Posterior vena cava (tissue), 2 donors: ENCODE measurements at regions not wholly inside any gene's neighbourhood (a gene's known extent, or its start where the extent isn't known, plus 50 kb on each side); places are given as distances from the start of the nearest gene placed in this dataset.
A peak's percentile ranks its signal among the peaks of the same experiment; 100 is the strongest.
"Not testable (repeated sequence)": the region's sequence is repeated elsewhere in the genome, so short reads cannot be mapped to it uniquely, and the experiment has no call there.

Source experiments
- DNase-seq: peaks from one replicate; pipeline ENCODE4 v3.0.0-alpha.2; 2020; ENCODE audit warnings: low spot score
- intact Hi-C, 2 donors: fragments of 100-400 bp; cut with DNase I; formaldehyde crosslinking; loops; one replicate each; pipeline versions ENCODE4 v1.14.1 to v1.14.2; 2022 to 2023
- donor health status: DM: yes; HTN: yes; CAD: no.
- donor health status: DM: yes; HTN: yes; CAD: no.

DNA sequence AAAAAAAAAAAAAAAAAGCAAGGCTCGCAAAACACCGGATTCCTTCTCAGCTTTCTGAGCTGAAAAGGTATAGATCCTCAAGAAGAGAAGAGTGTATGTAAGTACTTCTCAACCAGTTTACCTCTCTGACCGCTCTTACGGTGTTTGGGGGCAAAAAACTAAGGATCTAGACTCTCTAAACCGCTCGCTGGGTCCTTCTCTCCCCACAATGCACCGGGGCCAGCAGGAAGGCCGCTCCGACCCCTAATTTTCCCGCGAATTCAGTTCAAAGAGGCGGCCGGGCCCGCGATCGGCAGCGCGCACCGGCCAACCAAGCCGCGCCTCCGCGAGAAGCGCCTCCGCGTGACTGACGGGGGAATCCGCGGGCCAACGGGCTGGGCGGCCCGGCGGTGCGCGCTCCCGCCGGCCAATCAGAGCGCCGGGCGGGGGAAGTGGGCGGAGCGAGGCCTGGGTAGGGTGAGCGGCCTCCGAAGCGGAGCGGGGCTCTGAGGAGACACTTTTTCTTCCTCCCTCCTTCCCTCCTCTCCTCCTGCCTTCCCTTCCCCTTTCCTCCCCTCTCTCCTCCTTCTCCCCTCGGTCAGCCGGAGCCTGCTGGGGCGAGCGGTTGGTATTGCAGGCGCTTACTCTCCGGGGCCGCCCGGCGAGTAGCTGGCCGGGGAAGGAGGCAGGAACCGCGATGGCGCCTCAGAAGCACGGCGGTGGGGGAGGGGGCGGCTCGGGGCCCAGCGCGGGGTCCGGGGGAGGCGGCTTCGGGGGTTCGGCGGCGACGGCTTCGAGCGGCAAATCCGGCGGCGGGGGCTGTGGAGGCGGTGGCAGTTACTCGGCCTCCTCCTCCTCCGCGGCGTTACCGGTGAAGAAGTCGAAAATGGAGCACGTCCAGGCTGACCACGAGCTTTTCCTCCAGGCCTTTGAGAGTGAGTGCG lies 93.0 kb downstream of the CRLF3 start:
- DNase-seq, result peak; percentile 95
- intact Hi-C loops, result not testable (repeated sequence)

DNA sequence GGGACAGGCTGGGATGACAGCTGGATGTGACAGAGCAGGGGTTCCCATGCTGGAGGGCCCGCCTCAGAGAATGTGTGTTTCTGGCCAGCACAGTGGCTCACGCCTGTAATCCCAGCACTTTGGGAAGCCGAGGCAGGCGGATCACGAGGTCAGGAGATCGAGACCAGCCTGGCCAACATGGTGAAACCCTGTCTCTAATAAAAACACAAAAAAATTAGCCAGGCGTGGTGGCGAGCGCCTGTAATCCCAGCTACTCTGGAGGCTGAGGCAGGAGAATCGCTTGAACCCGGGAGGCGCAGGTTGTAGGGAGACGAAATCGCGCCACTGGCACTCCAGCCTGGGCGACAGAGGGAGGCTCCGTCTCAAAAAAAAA lies 93.7 kb downstream of the CRLF3 start:
- intact Hi-C loops, result not testable (repeated sequence)
- DNase-seq, result peak; percentile 72

DNA sequence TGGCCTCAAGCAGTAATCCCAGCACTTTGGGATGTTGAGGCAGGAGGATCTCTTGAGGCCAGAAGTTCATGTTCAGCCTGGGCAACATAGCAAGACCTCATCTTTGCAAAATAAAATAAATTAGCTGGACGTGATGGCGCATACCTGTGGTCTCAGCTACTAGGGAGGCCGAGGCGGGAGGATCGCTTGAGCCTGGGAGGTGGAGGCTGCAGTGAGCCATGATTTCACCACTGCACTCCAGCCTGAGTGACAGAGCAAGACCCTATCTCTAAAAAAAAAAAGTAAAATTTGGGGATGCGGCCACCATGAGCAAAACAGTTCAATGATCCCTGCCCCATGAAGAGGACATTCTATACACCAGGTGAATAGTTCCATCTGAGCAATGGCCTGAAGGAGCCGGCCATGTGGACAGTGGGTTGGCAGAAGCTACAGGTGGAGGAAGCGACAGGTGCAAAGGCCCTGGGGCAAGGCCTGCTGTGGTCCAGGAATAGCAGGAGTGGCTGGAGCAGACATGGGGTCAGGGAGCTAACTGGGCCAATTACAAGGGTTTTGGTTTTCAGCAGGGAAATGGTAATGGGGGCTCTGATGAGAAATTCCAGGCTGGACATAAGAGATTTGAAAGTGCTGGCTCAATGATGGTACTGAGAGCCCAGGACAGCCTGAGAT lies 94.2 kb downstream of the CRLF3 start:
- peak; percentile 52 for DNase-seq
- intact Hi-C loops, result not testable (repeated sequence)

DNA sequence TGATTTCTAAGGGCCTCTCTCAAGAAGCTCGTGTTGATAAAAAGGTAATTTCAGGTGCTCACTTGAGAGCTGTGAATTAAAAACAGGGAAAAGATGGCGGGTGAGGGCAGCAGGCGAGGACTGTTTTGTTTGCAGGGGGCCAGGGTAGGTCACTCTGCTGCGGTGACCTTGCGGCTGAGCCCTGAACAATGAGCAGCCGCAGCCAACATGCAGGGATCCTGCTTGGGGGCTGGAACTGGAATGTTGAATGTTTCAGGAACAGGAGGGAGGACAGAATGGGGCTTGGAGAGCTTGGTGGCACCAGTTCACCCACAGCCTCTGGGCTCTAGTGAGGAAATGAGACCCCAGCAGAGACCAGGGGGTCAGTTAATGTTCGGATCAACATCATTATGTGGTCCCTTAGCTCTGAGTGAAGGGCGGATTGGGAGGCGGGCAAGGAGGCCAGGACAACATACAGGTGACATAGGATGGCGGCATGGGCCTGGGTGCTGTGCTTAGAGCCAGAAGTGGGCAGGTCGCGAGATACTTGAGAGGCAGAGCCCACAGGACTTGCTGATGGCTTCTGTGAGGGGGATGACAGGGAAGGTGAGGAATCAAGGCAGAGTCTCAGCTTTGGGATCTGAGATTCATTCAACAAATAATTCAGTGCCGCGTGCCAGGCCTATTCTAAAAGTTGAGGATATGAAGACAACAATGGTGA lies 94.9 kb downstream of the CRLF3 start:
- intact Hi-C loops, result not testable (repeated sequence)
- peak; percentile 16 for DNase-seq

DNA sequence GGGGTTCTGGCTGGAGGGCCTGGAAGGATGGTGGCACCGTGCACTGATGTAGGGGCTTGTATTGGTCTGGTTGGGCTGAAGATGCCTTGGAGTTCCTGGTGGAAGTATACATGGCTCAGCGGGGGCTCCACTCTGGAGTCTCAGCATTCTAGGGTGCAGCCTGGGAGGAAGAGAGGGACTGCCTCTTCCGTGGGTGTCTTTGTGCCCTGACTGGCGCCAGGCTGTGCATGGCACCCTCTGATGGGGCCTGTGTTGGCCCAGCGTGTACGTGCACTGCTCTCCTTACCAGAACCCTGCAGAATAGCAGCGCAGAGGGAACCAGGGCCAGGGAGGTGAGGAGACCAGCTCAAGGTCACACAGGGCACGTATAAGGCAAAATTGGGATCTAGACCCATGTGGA lies 97.0 kb downstream of the CRLF3 start:
- DNase-seq, intact Hi-C loops: not testable (repeated sequence)

DNA sequence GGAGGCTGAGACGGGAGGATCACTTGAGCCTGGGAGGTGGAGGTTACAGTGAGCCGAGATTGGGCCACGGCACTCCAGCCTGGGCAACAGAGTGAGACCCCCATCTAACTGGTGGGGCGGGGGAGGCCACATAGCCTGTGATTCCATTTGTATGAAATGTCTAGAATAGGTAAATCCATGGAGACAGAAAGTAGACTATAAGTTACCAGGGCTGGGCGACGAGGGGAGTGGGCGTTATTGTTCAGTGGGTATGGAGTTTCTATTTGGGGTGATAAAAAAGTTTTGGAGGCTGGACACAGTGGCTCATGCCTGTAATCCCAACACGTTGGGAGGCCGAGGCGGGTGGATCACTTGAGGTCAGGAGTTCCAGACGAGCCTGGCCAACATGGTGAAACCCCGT lies 97.8 kb downstream of the CRLF3 start:
- intact Hi-C loops, result not testable (repeated sequence)
- DNase-seq, result peak; percentile 38

DNA sequence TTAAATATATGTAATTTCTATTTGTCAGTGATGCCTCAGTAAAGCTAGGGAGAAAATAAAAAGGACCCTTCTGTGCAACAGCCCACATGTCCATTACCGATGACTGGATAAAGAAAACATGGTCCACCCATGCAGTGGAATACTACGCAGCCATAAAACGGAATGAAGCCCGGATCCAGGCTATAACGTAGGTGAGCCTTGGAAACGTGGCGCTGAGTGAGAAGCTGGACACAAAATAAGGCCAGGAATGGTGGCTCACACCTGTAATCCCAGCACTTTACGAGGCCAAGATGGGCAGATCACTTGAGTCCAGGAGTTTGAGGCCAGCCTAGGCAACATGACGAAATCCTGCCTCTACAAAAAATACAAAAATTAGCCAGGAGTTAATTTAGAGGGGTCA lies 98.2 kb downstream of the CRLF3 start:
- DNase-seq, result peak; percentile 17
- intact Hi-C loops, result not testable (repeated sequence)

DNA sequence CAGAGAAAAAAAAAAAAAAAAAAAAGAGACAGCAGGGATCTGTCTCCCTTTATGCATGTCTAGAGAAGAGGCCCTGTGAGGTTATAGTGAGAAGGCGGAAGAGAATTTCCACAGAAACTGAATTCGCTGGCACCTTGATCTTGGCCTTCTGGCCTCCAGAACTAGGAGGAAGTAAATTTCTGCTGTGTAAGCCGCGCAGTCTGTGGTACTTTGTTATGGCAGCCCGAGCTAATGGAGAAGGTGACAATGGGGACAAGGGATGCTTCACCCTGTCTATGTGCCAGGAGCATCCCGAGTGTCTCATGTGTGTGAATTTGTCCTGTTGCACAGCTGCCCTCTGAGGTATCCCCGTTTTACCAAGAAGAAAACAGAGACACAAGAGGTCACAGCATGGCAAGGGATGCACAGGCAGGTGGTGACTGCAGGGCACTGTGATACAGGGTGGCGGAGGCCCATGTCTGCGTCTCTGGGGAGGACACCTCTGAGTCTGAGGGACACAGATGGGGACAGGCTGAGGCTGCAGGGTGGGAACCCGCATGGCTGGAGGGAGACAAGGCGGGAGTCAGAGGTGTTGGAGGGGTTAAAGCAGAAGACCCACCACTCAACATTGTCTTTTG lies 100.3 kb downstream of the CRLF3 start:
- peak; percentile 59 for DNase-seq
- intact Hi-C loops, result not testable (repeated sequence)

DNA sequence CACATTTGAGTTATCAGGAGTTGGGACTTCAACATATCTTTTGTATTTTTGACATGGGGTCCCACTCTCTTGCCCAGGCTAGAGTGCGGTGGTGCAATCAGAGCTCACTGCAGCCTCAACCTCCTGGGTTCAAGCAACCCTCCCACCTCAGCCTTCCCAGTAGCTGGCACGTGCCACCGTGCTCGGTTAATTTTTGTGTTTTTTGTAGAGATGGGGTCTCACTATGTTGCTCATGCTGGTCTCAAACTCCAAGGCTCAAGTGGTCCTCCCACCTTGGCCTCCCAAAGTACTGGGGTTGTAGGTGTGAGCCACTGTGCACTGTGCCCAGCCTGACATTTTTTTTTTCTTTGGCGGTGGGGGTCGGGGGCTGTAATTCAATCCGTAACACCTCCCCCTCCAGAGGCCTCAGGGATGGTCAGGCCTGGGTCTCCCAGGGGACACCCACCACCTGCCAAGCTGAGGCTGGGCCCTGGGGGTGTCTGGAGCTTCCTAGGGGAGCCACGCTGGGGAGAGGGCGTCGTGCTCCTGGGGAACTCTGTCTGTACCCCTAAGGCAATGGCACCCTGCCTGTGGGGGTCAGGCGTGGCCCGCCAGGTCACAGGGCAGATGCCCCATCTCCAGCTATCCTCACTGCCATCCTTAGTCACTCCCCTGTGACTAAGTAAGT lies 102.2 kb downstream of the CRLF3 start:
- peak; percentile 36 for DNase-seq
- intact Hi-C loops, result not testable (repeated sequence)

DNA sequence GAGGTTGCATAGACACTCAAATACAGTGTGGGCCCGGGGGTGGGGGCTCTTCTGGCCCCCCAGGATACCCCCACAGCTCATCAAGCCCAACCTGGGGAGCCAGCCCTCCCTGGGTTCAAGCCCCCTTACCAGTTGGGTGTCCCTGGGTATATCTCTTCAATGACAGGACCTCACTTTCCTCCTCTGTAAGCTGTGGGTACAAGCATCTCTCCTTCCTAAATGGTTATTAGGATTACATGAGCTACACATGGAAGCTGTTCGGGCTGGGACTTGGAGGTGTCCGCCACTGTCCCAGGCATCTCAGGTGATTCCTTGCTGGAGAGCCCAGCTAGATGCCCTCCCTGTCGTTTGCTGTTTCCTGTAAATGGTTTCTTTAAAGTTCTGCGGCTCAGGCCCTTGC lies 103.5 kb downstream of the CRLF3 start:
- intact Hi-C loops, result not testable (repeated sequence)
- peak; percentile 32 for DNase-seq

DNA sequence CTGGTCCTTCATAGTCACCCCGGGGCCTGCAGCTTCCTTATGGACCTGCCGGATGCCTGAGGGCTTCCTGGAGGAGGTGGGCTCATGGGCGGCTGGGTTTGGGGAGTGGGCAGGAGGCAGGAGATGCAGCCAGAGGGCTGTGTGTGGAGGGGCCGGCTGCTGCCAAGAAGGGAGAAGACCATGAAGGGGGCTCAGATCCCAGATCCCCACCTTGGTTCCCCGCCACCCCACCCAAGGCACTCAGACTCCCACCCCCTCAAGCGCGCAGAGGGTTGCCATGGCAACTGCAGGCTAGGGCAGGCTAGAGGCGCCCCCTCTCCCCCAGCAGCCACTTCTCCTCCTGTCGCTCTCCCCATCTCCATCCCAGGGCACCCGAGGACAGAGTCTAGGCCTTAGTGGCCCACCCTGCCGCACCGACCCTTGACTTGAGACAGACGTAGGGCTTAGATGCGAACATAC lies 104.5 kb downstream of the CRLF3 start:
- peak; percentile 69 for DNase-seq
- intact Hi-C loops, result no loop called here

DNA sequence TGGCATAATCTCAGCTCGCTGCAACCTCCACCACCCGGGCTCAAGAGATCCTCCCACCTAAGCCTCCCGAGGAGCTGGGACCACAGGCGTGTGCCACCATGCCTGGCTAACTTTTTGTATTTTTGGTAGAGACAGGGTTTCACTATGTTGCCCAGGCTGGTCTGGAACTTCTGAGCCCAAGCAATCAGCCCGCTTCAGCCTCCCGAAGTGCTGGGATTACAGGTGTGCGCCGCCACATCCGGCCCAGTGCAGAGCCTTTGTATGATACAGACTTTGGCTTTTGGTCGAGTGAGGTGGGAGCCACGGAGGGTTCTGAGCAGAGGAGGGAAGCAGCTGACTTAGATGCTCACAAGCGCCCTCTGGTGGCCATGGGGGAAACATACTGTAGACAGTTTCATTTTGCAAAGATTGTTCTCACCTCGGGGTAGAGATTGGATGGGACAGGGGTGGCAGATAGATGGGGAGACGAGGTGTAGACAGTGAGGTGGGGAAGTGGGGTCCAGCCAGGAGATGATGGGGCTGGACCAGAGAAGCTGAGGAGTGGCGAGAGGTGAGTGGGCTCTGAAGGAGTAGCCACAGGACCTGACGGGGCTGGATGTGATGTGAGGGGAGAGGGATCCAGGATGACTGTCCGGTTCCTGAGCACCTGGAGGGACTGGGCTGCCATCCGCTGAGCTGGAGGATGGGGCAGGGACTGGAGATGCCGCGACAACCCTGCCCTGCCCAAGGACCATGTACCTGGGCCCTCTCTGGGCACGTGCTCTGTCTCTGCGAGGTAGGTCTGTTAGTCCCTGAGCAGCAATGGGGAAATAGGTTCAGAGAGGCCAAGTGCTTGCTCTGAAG lies 105.1 kb downstream of the CRLF3 start:
- intact Hi-C loops, result not testable (repeated sequence)
- DNase-seq, result peak; percentile 89

DNA sequence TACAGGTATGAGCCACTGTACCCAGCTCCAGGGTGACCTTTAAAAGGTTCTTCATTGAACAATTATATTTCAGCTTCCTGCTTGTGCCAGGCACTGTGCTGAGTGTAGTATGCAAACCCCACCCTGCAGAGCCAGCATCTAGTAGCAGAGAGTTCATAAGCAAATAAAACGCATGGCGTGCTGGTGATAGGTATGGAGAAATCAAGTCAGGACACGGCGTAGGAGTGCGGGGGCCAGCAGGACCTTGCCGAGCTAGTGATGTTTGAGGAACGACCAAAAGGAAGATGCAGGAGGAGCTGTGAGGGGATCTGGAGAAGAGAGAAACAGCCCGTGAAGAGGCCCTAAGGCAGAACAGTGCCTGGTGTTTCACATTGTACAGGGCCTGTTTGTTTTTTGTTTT lies 105.8 kb downstream of the CRLF3 start:
- intact Hi-C loops, result not testable (repeated sequence)
- DNase-seq, result peak; percentile 25

DNA sequence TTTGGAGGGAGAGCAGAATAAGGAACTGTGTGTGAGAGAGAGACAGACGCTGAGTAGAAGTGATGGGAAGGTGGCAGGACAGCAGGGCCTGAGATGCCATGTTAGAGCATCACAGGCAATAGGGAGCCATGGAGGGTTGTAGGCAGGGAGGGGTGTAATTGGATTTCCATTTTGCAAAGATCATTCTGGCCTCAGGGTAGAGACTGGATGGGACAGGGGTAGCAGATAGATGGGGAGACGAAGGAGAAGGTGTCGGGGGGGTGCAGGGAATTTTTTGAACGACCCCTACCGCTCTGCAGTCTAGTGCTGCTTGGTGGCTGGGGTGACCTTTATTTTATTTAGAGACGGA lies 106.4 kb downstream of the CRLF3 start:
- DNase-seq, intact Hi-C loops: not testable (repeated sequence)

DNA sequence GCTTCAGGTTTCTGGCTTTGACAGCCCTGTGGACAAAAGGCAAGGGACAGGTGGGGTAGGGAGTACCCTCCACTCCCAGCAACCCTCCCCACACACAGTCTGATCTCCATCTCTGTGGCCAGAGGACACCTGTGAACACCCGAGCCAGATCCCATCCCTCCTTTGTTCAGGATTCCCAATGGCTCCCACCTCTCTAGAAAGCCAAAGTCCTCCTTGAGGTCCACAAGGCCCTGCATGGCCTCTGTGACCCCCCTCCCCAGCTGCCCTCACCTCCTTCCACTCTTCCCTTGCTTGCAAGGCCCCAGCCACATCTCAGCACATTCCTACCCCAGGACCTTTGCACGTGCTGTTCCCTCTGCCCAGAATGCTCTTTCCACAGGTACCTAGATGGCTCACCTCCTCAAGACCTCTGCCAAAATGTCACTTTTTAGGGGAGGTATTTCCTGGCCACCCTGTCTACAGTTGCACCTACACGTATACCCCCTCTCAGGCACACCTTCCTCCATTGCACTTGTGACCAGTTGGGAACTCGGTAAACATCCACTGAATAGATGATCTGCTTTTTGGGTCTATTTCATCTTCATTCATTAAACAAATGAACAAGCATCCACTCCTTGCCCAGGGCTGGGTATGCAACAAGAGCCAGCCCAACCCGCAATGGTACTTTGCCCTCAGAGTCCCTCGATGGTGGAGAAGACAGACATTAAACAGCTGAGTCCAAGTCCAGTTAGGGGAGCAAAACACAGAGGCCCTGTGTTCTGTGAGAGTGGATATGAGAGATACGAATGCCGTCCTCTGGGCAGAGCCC lies 107.0 kb downstream of the CRLF3 start:
- peak; percentile 16 for DNase-seq
- intact Hi-C loops, result no loop called here

DNA sequence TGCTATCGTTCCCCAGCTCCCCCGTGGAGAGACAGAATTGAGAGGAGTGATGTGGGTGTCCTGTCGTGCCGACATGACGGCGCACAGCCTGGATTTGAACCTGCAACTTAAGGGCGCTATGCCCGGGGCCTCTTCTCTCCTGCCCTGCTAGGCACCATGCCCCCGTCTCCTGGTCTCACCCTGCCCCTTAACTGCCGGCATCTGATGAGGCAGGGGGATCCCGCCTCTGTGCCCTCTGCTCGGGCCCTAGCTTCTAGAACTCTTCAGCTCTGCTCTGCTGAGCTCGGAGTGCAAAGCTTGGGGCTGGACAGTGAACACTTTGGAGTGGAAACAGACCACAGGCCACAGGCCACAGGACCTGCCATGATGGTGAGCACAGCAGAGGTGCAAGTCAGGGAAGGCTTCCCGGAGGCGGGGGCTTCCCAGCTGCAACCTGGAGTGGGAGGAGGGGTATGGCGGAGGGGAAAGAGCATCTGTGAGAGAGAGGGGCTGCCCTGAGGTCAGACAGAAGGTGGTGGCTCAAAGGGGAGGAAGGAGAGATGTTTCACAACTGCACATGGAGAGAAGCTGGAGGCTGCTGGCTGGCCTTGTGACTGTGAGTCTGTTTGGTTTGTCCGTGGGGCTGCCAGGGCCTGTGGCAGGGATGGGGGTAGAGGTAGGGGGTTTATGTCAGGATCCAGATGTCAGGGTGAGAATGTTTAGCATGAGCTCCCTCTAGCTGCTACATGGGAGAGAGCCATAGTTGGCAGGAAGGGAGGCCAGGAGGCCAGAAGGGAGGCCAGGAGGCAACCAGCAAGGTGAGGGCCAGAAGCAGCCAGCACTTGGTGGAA lies 107.8 kb downstream of the CRLF3 start:
- intact Hi-C loops, result no loop called here
- DNase-seq, result peak; percentile 79
